Neutrophil (primary cell): ENCODE measurements at regions not wholly inside any gene's neighbourhood (a gene's known extent, or its start where the extent isn't known, plus 50 kb on each side); places are given as distances from the start of the nearest gene placed in this dataset.

Source experiments
- H3K27ac ChIP-seq: fragments of 200-600 bp; sonication (generic); 2 replicates; pipeline ENCODE4 v1.5.1; 2016; ENCODE audit warnings: mild to moderate bottlenecking, moderate library complexity
- H3K27me3 ChIP-seq: fragments of 200-600 bp; sonication (generic); 2 replicates; pipeline ENCODE4 v1.6.0; 2016; ENCODE audit warnings: mild to moderate bottlenecking
- H3K36me3 ChIP-seq: fragments of 200-600 bp; sonication (generic); 2 replicates; pipeline ENCODE4 v1.5.1; 2017
- H3K4me1 ChIP-seq, 2 experiments: fragments of 200-600 bp in 1 of 2; sonication (generic) in 1 of 2; 1 replicate in 1 of 2; 2 replicates in 1 of 2; pipeline versions ENCODE4 v1.5.1 to v1.6.1; 2013 to 2016; ENCODE audit warnings: low read depth in 1 of 2, low read length in 1 of 2, mild to moderate bottlenecking in 1 of 2, moderate library complexity in 1 of 2; ENCODE audit not compliant: control insufficient read depth in 1 of 2, insufficient read depth in 1 of 2
- H3K4me3 ChIP-seq, 2 experiments: fragments of 200-600 bp in 1 of 2; sonication (generic) in 1 of 2; 1 replicate in 1 of 2; 2 replicates in 1 of 2; pipeline ENCODE4 v1.5.1; 2013 to 2016; ENCODE audit warnings: low read depth in 1 of 2, low read length in 1 of 2, mild to moderate bottlenecking in 1 of 2, moderate library complexity in 1 of 2
- H3K9me3 ChIP-seq: fragments of 200-600 bp; sonication (generic); 2 replicates; pipeline ENCODE4 v1.5.1; 2016
- CTCF ChIP-seq: fragments of 200-600 bp; sonication (generic); IDR thresholded peaks from 2 replicates; pipeline ENCODE4 v1.5.1; 2016; ENCODE audit warnings: antibody characterized with exemption

GRCh38 chr7:3238525-3239210, 62.4 kb upstream of the SDK1 start:
- TF ChIP-seq CTCF, result no peak
- Histone ChIP-seq H3K27me3 (no peaks in the 10 kb centered on the region), H3K4me3 (no peak overlapping the region), H3K27ac (no peak overlapping the region), H3K36me3 (no peaks in the 10 kb centered on the region), H3K4me1 (no peaks in the 10 kb centered on the region), H3K9me3 (no peaks in the 10 kb centered on the region)

- no peaks in the 10 kb centered on the region for H3K9me3 ChIP-seq
- no peaks in the 10 kb centered on the region for H3K36me3 ChIP-seq
- no peak overlapping the region for H3K27ac ChIP-seq
- no peaks in the 10 kb centered on the region for H3K27me3 ChIP-seq
- H3K4me1 ChIP-seq, result no peaks in the 10 kb centered on the region
- TF ChIP-seq CTCF, result no peak
- H3K4me3 ChIP-seq, result no peak overlapping the region
Measured at GRCh38 chr7:3239291-3239691, 61.8 kb upstream of the SDK1 start.

GRCh38 chr7:3240826-3241430, 60.1 kb upstream of the SDK1 start:
- Histone ChIP-seq H3K27me3 (no peaks in the 10 kb centered on the region), H3K36me3 (no peaks in the 10 kb centered on the region), H3K9me3 (no peaks in the 10 kb centered on the region), H3K27ac (no peak overlapping the region), H3K4me1 (no peaks in the 10 kb centered on the region), H3K4me3 (no peak overlapping the region)
- TF ChIP-seq CTCF, result no peak

GRCh38 chr7:3241686-3242258, 59.3 kb upstream of the SDK1 start:
- no peaks in the 10 kb centered on the region for H3K36me3 ChIP-seq
- H3K27me3 ChIP-seq, result no peaks in the 10 kb centered on the region
- no peaks in the 10 kb centered on the region for H3K4me1 ChIP-seq
- no peak for TF ChIP-seq CTCF
- no peak overlapping the region for H3K27ac ChIP-seq
- no peak overlapping the region for H3K4me3 ChIP-seq
- no peaks in the 10 kb centered on the region for H3K9me3 ChIP-seq

GRCh38 chr7:3242398-3242972, 58.6 kb upstream of the SDK1 start:
- H3K27ac ChIP-seq, result no peak overlapping the region
- no peaks in the 10 kb centered on the region for H3K27me3 ChIP-seq

More at GRCh38 chr7:3242398-3242972, 58.6 kb upstream of the SDK1 start:
- H3K9me3 ChIP-seq, result no peaks in the 10 kb centered on the region
- H3K4me3 ChIP-seq, result no peak overlapping the region
- TF ChIP-seq CTCF, result no peak
- H3K36me3 ChIP-seq, result no peaks in the 10 kb centered on the region
- no peaks in the 10 kb centered on the region for H3K4me1 ChIP-seq
